ENCODE measurements at regions not wholly inside any gene's neighbourhood (a gene's known extent, or its start where the extent isn't known, plus 50 kb on each side); places are given as distances from the start of the nearest gene placed in this dataset.

DNA sequence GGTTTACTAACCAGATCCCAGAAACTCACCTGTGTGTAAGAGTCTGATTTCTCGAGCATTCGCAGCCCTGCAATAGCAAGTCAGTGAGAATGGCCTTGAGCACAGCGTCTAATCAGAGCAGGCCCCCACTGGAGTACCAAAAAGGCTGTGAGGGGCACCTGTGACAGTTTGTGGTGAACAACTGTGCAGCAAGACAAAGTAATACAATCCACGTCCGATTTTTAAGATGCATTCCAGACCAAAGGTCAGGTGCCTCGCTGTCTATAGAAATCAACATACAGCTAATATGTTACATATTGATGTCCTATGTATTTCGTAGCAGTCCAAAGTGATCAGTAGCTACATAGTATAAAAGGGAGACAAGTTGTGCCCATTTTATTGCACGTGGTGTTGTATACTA, 55.7 kb upstream of the BOD1 start:
- Histone ChIP-seq H3K27ac (ENCODE audit: insufficient read length, low read depth, low read length) (no peak overlapping the region), H3K79me1 (ENCODE audit: insufficient read depth, low read depth, low read length, poor library complexity, severe bottlenecking) (no peaks in the 10 kb centered on the region), H3T11ph (ENCODE audit: low read length) (no peak overlapping the region), H3K14ac (ENCODE audit: insufficient read depth, low read length) (no peak overlapping the region), H2AFZ (ENCODE audit: low read length) (no peak overlapping the region), H3K27me3 (ENCODE audit: insufficient read depth, low read length) (no peaks in the 10 kb centered on the region), H3K4ac (ENCODE audit: low read depth, low read length) (no peak overlapping the region), H2BK120ac (ENCODE audit: low read depth, low read length, poor library complexity, severe bottlenecking) (no peak overlapping the region), H3K56ac (ENCODE audit: insufficient read length, low read depth, low read length) (no peak overlapping the region), H3K9me3 (ENCODE audit: control insufficient read depth, low read depth, low read length) (peaks cover 10% of the 10 kb centered on the region), H4K20me1 (ENCODE audit: control insufficient read depth, insufficient read depth, insufficient read length) (no peaks in the 10 kb centered on the region), H3K9ac (ENCODE audit: extremely low read depth, insufficient read length, low read length) (no peak overlapping the region), H3K23ac (ENCODE audit: insufficient read length, low read depth, low read length) (no peak overlapping the region), H3K18ac (ENCODE audit: insufficient read length, low read depth, low read length) (no peak overlapping the region), H2BK15ac (ENCODE audit: low read depth, low read length) (no peak overlapping the region), H3K23me2 (ENCODE audit: insufficient read length, low read depth, low read length, poor library complexity, severe bottlenecking) (no peaks in the 10 kb centered on the region), H3K79me2 (ENCODE audit: insufficient read depth, low read length) (no peaks in the 10 kb centered on the region), H2BK5ac (ENCODE audit: insufficient read length, low read length) (no peak overlapping the region), H3K4me2 (ENCODE audit: insufficient read depth, insufficient read length, low read length) (no peak overlapping the region), H4K91ac (ENCODE audit: insufficient read length, low read depth, low read length) (no peak overlapping the region), H3K4me1 (ENCODE audit: insufficient read depth, low read length) (peaks cover 8% of the 10 kb centered on the region; the same call in 1 of the 2 replicates), H2AK5ac (ENCODE audit: insufficient read length, low read length) (no peak overlapping the region), H4K8ac (replicated peaks; ENCODE audit: insufficient read length, low read depth, low read length) (no peak overlapping the region), H2BK12ac (ENCODE audit: insufficient read length, low read depth, low read length) (no peak overlapping the region), H2BK20ac (ENCODE audit: low read depth, low read length, poor library complexity, severe bottlenecking) (no peak overlapping the region), H4K5ac (ENCODE audit: insufficient read length, low read depth, low read length) (no peak overlapping the region)
- H3K27me3 Mint-ChIP-seq (ENCODE audit: low read depth): peaks cover 17% of the 10 kb centered on the region
- WGBS (ENCODE audit: extremely low coverage, insufficient read length, low lambda C conversion rate): no CpG with 5 or more reads among the region's 8 CpGs
- H3K36me3 Mint-ChIP-seq (ENCODE audit: insufficient read depth in 1 of 3, low read depth in 3 of 3): peaks cover 34 to 62% (median 49%) of the 10 kb centered on the region in 3 experiments
- peak; percentile 5 for DNase-seq
- H3K27ac Mint-ChIP-seq: no peak overlapping the region
- no peak overlapping the region for H3K4me3 Mint-ChIP-seq
- peaks cover 47 to 52% of the 10 kb centered on the region in 2 experiments for H3K9me3 Mint-ChIP-seq
- H3K4me1 Mint-ChIP-seq: peaks cover 61 to 64% of the 10 kb centered on the region in 2 experiments
- TF ChIP-seq, protein P1, sequence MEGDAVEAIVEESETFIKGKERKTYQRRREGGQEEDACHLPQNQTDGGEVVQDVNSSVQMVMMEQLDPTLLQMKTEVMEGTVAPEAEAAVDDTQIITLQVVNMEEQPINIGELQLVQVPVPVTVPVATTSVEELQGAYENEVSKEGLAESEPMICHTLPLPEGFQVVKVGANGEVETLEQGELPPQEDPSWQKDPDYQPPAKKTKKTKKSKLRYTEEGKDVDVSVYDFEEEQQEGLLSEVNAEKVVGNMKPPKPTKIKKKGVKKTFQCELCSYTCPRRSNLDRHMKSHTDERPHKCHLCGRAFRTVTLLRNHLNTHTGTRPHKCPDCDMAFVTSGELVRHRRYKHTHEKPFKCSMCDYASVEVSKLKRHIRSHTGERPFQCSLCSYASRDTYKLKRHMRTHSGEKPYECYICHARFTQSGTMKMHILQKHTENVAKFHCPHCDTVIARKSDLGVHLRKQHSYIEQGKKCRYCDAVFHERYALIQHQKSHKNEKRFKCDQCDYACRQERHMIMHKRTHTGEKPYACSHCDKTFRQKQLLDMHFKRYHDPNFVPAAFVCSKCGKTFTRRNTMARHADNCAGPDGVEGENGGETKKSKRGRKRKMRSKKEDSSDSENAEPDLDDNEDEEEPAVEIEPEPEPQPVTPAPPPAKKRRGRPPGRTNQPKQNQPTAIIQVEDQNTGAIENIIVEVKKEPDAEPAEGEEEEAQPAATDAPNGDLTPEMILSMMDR (conservative IDR thresholded peaks at IDR 0.05): no peak

All from H9 (cell line).